Ishikawa (cell line): ENCODE measurements at regions not wholly inside any gene's neighbourhood (a gene's known extent, or its start where the extent isn't known, plus 50 kb on each side); places are given as distances from the start of the nearest gene placed in this dataset.

Source experiments
- CEBPB ChIP-seq: IDR thresholded peaks from 2 replicates; pipeline ENCODE4 v1.6.1; 2012
- CREB1 ChIP-seq: IDR thresholded peaks from 2 replicates; pipeline ENCODE4 v1.6.1; 2012; ENCODE audit warnings: low read depth
- EGR1 ChIP-seq: IDR thresholded peaks from 2 replicates; pipeline ENCODE4 v1.6.1; 2012
- EP300 ChIP-seq: IDR thresholded peaks from 2 replicates; pipeline ENCODE4 v1.6.1; 2012; ENCODE audit warnings: borderline replicate concordance
- FOXM1 ChIP-seq: IDR thresholded peaks from 2 replicates; pipeline ENCODE4 v1.6.1; 2012; ENCODE audit warnings: low read depth, borderline replicate concordance
- NFIC ChIP-seq: IDR thresholded peaks from 2 replicates; pipeline ENCODE4 v1.6.1; 2012
- RAD21 ChIP-seq: IDR thresholded peaks from 2 replicates; pipeline ENCODE4 v1.6.1; 2012; ENCODE audit warnings: low read depth
- TAF1 ChIP-seq: IDR thresholded peaks from 2 replicates; pipeline ENCODE4 v1.6.1; 2012; ENCODE audit warnings: low read depth, mild to moderate bottlenecking
- TCF12 ChIP-seq: IDR thresholded peaks from 2 replicates; pipeline ENCODE4 v1.6.1; 2012; ENCODE audit warnings: low read depth
- TEAD4 ChIP-seq: IDR thresholded peaks from 2 replicates; pipeline ENCODE4 v1.6.1; 2012
- YY1 ChIP-seq: IDR thresholded peaks from 2 replicates; pipeline ENCODE4 v1.6.1; 2012; ENCODE audit warnings: low read depth
- ZBTB7A ChIP-seq: IDR thresholded peaks from 2 replicates; pipeline ENCODE4 v1.6.1; 2012; ENCODE audit warnings: low read depth
- TF ChIP-seq, protein P1 (sequence below): IDR thresholded peaks from 2 replicates; pipeline ENCODE4 v1.6.1; 2012
- TF ChIP-seq, protein P2 (sequence below): IDR thresholded peaks from 2 replicates; pipeline ENCODE4 v1.6.1; 2012
- TF ChIP-seq, protein P3 (sequence below): IDR thresholded peaks from 2 replicates; pipeline ENCODE4 v1.6.1; 2012; ENCODE audit warnings: low read depth, mild to moderate bottlenecking

DNA sequence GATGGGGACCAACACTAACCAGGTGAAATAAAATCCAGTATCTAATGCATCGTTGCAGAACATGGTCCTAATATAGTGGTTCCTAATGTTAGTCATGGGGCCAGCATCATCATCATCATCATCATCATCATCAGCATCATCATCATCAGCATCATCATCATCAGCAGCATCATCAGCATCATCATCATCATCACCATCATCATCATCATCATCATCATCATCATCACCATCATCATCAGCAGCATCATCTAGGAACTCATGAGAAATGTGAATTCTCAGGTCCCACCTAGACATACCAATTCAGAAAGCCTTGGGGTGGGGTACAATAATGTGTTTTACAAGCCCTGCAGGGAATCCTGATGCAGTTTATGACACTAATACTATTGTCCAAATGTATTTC lies 179.4 kb upstream of the LRRN1 start:
- no peak for TF ChIP-seq EGR1
- no peak for TF ChIP-seq TAF1
- TF ChIP-seq, protein P1, sequence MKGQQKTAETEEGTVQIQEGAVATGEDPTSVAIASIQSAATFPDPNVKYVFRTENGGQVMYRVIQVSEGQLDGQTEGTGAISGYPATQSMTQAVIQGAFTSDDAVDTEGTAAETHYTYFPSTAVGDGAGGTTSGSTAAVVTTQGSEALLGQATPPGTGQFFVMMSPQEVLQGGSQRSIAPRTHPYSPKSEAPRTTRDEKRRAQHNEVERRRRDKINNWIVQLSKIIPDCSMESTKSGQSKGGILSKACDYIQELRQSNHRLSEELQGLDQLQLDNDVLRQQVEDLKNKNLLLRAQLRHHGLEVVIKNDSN, result no peak
- no peak for TF ChIP-seq NFIC
- no peak for TF ChIP-seq EP300
- TF ChIP-seq, protein P2, sequence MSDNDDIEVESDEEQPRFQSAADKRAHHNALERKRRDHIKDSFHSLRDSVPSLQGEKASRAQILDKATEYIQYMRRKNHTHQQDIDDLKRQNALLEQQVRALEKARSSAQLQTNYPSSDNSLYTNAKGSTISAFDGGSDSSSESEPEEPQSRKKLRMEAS, result no peak
- no peak for TF ChIP-seq CEBPB
- no peak for TF ChIP-seq TCF12
- TF ChIP-seq TEAD4, result no peak
- TF ChIP-seq, protein P3, sequence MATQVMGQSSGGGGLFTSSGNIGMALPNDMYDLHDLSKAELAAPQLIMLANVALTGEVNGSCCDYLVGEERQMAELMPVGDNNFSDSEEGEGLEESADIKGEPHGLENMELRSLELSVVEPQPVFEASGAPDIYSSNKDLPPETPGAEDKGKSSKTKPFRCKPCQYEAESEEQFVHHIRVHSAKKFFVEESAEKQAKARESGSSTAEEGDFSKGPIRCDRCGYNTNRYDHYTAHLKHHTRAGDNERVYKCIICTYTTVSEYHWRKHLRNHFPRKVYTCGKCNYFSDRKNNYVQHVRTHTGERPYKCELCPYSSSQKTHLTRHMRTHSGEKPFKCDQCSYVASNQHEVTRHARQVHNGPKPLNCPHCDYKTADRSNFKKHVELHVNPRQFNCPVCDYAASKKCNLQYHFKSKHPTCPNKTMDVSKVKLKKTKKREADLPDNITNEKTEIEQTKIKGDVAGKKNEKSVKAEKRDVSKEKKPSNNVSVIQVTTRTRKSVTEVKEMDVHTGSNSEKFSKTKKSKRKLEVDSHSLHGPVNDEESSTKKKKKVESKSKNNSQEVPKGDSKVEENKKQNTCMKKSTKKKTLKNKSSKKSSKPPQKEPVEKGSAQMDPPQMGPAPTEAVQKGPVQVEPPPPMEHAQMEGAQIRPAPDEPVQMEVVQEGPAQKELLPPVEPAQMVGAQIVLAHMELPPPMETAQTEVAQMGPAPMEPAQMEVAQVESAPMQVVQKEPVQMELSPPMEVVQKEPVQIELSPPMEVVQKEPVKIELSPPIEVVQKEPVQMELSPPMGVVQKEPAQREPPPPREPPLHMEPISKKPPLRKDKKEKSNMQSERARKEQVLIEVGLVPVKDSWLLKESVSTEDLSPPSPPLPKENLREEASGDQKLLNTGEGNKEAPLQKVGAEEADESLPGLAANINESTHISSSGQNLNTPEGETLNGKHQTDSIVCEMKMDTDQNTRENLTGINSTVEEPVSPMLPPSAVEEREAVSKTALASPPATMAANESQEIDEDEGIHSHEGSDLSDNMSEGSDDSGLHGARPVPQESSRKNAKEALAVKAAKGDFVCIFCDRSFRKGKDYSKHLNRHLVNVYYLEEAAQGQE, result no peak
- TF ChIP-seq CREB1, result no peak
- no peak for TF ChIP-seq RAD21
- no peak for TF ChIP-seq YY1
- TF ChIP-seq ZBTB7A, result no peak
- TF ChIP-seq FOXM1, result no peak

DNA sequence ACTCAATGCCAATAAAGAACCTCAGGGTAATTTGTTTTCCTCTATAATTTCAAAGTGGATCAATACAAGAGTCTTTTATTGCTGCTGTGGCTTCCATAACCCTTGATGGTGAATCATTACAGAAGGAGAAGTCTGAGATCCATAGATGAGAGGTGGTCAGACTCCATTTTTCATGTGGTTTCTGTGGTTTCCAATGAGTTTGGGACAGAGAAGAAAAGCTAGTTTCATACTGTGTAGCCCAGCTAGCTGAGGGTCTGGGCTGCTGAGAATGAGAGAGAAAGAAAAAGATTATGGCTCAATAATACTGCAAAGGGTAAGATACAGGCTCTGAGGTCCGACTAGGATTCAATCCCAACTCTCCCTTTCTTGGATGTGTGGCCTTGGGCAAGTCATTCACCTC lies 180.6 kb upstream of the LRRN1 start:
- TF ChIP-seq CEBPB, result no peak
- no peak for TF ChIP-seq EP300
- TF ChIP-seq EGR1, result no peak
- TF ChIP-seq, protein P1, result no peak

DNA sequence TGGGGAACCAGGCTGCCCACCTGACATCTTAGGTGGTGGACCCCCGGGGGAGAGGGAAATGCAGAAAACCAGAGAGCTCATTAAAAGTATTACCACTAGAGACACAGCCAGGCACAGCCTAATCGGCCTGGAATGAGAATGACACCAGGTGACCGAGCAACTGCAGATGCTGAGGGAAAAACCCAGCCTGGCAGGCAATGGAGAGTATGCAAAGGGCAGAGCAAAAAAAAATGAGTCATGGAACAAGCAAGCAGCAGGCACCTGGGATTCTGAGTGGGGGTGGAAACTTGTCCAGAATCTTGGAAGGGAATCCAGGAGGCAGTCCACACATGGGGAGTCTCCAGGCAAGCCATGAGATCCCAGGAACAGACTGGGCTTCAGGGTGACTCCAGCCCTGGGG lies 183.7 kb upstream of the LRRN1 start:
- TF ChIP-seq TCF12 (no peak), NFIC (no peak), CREB1 (no peak), FOXM1 (no peak), ZBTB7A (no peak), CEBPB (no peak), YY1 (no peak), TEAD4 (no peak)
- TF ChIP-seq, protein P1, result no peak
- TF ChIP-seq, protein P2, result no peak
- TF ChIP-seq, protein P3, result no peak

DNA sequence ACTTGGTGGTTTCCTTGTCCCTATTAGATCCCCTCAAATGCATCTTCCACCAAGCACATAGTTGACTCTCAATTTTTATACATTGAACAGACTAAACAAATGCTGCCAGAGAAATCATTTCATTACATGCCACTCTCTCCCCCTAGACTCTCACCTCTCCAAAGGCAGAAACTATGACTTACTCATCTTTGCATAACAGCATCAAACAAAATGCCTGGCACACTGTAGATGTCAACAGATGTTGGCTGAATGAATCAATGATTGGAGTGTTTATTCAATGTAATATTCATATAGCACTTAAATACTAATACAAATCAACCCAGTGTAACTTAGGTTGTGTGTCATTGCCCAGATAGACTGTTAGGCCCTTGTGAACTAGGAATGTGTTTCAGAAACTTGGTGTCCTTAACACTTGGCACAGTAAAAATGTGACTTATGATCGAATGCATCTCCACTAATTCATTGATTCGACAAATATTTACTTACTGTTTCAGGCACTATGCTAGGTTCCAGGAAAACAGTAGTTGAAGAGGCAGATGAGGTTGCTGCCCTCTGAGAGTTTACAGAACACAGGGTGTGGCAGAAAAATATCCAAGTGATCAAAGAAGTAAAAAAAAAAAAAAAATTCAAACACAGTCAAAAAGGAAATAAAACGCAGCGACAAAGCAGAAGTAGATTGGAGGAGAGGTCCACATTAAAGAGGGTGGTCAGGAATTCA lies 188.5 kb upstream of the LRRN1 start:
- TF ChIP-seq CEBPB (no peak), CREB1 (no peak), NFIC (no peak), TAF1 (no peak)

DNA sequence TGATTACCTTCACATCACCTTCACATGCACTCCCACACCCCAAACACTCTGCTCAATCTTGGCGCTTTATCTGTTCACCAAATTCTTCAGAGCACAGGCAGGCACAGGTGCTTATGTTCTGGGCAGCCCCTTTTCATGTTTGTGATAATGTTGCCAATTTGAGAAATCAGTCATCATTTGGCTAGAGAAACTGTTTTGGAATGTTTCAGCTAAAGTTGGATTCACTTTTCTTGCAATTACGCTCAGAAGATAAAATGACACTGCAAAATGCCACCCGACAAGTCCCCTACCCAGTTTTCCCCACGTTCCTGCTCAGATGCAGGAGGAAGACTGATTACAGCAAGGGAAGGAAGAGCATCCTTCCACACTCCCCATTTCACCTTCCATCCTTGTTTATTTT lies 192.9 kb upstream of the LRRN1 start:
- TF ChIP-seq RAD21, result no peak
- TF ChIP-seq TCF12, result no peak
- TF ChIP-seq TEAD4, result no peak
- TF ChIP-seq YY1, result no peak
- TF ChIP-seq NFIC, result no peak
- no peak for TF ChIP-seq ZBTB7A
- TF ChIP-seq, protein P1, result no peak
- TF ChIP-seq CEBPB, result no peak
- TF ChIP-seq, protein P3, result no peak
- TF ChIP-seq TAF1, result no peak
- no peak for TF ChIP-seq EP300
- no peak for TF ChIP-seq CREB1
- TF ChIP-seq, protein P2, result no peak
- no peak for TF ChIP-seq EGR1
- TF ChIP-seq FOXM1, result no peak
